ENCODE measurements at regions not wholly inside any gene's neighbourhood (a gene's known extent, or its start where the extent isn't known, plus 50 kb on each side); places are given as distances from the start of the nearest gene placed in this dataset.
A peak's percentile ranks its signal among the peaks of the same experiment; 100 is the strongest.

DNA sequence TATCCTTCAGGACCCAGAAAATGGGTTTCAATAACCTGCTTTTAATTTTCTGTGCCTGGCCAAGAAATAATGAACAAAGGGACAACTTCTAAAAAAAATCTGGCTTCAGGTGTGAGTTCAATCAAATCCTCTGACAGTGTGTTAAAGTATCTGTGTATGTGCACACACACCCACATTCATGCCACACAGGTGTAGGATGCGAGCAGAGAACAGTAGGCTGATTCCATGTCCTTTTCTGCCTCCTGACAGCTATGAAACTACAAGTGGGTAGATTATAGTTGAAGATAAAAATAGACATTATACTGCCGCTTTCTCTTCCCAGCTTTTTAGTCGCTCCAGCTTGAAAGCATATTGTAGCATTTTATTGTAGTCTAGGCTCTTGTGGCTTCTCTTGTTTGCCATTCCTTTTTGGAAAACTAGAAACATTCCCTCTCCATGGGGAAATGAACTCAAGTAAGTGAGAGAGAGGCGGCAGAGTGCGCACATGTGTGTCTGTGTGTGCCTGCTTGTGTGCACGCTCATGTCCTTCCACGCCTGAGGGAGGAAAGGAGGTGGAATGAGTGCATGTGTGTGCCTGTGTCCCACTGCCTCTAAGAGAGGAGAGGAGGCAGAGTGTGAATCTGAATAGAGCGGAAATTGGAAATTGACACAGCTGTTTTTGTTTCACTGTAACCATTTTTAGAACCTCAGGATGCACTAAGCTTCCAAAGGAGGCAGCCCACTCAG is 273.0 kb downstream of the ELAVL2 start:
- DNase-seq = no peak

DNA sequence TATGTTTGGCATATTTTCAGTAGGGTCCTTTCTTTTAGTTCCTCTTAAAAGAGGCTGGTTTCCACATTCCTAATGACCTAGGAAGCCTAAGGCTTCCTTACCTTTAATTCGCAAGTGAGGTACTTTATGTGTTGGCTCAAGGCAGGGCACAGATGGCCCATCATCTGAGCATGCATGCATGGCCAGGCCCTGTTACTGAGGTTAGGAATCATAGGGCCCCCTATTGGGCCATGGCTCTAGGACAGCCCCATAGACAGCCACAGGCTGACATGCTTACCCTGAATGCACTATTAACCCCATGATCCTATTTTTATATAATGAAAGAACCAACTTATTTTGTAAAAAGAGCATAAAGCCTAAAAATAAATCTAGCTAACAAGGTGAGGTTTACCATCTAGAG is 271.4 kb downstream of the ELAVL2 start:
- DNase-seq = no peak

DNA sequence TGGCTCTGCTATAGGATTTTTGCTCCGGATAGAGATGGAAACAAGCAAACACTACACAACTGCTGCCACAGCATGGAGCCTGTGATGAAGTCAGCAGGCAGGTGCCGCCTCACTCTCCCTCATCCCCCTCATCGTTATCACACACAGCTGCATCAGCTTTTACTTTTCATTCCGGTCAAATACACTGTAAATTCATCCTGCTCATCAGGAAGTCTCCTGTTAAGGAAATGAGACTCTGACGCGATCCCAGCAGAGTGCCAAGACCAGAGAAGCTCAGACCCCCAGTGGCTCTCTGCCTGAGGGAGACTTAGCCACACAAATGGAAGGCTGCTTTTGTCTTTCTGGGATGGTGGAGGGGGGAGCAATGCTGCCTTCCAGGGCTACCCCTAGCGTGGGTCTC is 270.2 kb downstream of the ELAVL2 start:
- no peak for DNase-seq

DNA sequence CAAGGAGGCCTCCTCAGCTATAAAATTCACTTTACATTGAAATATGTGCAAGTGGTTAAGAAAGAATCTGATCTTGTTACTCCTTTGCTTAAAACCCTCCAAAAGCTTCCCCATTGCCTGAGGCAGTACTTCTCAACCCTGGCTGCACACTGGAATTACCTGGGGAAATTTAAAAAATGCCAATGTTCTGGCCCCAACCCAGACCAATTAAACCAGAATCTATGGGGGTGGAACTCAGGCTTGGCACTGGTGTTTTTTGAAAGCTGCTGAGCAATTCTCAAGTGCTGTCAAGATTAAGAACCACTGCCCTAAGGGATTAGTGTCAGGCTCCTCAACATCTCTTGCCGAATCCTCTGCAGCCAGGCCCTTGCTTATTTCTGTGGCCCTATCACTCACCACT is 269.6 kb downstream of the ELAVL2 start:
- DNase-seq = no peak

DNA sequence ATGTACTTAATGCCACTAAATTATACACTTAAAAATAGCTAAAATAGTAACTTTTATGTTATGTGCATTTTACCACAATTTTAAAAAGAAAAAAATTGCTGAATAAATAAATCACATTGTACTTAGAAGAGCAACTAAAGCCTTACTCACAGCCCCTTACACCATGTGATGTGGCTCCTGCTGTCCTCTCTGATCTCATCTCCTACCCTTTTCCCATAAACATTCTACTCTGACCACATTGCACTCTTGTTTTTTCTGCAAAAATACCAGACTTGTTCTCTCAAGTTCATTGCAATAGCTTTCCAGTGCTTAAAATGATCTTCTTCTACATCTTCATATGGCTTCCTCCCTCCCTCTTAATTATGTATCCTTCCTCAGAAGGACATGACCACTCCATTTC is 268.4 kb downstream of the ELAVL2 start:
- no peak for DNase-seq

DNA sequence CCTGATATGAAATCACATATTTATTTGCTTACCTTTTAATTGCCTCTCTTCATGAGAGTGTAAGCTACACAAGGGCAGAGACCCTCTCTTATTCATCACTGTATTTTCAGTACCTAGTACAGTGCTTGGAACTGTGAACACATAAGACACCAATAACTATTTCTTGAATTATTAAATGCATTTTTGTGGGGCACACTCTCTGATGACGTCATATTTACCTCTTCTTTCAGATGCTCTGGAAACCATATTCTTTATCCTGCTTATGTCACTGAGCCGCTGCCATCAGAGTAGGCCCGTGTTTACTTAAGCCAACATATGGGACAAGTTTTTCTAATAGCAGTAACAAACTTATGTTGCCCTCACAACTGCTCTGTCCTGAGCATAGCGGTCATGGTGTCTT is 266.5 kb downstream of the ELAVL2 start:
- no peak for DNase-seq

DNA sequence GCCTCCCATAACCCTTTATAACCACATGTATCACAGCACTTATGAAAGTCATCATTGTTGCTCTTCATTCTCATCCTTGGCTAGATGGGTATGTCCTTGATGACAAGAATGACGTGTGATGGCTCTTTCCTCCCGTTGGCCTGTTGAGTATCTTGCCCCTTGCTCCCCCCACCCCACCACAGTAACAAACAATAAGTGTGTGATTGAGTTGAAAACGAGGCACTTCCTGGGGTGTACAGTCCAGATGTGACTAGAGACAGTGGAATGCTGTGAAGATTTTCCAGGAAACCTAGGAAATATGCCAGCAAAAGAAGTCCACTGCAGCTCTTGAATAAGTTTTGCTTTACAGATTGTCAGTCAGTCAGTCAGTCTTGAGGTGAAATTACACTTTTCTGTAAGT is 262.5 kb downstream of the ELAVL2 start:
- no peak for DNase-seq

DNA sequence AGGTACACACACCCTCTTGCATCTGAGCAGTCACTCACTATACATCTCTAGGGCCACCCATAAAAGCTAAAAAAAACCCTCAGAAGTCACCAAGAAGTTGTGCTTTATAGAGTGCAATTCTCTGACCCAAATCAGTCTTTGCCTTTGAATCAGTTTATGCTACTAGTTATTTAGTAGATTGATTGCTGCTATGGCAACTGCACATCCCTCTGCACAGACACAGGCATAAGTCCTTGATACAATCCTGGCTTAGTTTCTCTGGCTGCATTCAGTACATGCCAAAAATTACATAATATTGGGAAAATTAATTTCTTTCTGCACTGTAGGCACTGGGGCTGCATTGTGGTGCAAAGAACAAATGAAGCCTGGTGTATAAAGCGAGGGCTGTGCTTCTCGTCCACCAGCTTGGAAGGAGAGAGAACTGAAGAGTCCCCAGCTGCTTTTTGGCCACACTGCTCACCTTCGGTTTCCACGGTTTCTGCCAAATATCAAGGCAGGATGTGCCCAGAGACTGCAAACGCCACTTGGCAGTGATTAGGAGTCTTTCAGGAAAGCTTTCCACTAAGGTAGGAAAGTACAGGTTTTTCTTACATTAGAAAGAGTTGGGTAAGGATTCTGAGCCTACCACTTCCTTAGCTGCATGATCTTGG is 258.4 kb downstream of the ELAVL2 start:
- no peak for DNase-seq

DNA sequence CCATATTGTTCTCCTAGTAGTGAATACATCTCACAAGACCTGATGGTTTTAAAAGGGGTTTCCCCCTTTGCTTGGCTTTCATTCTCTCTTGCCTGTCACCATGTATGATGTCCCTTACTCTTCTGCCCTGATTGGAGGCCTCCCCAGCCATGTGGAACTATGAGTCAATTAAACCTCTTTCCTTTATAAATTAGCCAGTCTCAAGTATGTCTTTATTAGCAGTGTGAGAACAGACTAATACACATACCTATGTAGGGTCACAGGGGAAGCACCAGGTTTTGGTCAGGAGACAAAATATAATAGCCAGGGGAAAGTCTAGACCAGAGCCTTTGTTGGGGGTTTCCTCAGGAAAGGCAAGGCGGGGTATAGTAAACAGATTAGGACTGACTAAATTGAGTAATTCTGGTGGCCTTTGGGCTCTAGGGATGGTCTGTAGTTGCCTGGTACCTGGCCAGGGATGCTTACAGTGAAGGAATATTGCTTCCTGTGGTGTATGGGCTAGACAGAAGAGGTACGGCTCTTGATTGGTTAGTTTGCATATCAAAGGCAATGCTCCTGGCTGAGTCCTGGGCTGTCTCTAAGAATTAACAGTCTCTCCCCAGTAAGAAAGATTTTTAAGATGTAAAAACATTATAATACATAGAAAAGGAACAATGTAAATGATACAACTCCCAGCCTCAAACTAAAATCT is 254.5 kb downstream of the ELAVL2 start:
- no peak for DNase-seq

DNA sequence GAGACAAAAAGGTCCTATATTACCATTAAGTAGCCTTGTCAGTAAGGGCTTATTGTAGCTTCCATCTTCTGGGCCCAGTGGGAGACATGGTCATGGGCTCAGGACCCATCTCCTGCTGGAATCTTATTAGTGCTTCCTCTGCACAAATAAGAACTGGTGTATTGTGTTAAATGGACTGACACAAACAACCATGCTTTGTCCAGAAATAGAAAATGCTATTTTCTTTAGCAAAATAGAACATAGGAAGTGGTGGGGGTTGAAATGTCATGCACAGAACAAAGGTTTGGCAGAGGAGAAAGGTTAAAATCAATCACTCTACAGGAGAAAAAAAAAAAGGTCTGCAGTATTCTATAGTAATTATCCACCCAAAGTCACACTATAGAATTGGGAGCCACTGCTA is 252.2 kb downstream of the ELAVL2 start:
- DNase-seq = no peak

DNA sequence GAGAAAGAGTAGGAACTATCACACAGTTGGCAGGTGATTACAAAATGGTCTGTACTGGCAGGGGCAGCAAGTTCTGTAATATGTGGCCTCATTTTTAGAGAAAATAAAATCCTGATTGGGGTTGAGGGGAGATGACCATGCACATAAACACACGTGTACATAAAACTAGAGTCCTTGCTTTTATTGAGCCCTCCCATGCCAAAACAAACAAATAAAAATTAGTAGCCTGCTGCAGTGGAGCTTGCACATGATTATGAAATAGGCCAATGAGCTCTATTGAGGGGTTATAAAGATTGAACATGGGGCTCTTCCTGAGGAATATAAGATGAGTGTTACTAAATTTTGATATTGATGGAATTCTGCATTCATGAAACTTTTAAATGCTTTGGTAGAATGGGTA is 248.4 kb downstream of the ELAVL2 start:
- DNase-seq = no peak

DNA sequence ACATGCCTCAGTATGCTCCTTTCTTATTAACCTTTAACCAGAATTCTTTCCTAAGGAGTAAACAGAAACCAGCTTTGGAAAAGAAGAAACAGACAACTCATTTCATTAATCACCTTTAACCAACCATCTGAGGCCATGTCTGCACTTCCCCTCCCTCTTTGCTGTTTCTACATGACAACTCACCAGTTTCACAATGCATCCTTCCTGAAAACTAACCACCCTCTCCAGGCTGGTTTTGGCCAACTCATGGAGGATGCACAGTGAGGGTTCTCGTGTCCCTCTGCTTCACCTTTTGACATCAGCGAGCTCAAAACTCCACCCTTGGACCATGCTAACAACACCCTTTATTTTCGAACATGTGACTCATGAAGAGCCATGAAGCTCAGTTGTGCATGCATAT is 244.1 kb downstream of the ELAVL2 start:
- no peak for DNase-seq

DNA sequence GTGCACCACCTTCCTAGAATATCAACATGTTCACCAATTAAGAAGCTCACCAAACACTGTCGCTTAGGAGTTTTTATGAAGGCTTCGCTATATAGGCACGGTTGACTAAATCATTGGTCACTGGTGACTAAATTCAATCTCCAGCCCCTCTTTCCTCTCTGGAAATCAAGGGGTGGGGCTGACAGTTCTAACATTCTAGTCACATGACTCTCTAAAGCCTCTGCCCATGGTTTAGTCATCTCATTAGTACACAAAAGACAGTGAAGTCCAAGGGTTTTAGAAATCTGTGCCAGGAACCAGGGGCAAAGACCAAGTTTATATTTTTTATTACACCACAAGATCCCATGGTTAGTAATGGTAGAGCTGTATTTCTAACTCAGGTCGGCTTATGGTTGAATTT is 243.2 kb downstream of the ELAVL2 start:
- DNase-seq = no peak

DNA sequence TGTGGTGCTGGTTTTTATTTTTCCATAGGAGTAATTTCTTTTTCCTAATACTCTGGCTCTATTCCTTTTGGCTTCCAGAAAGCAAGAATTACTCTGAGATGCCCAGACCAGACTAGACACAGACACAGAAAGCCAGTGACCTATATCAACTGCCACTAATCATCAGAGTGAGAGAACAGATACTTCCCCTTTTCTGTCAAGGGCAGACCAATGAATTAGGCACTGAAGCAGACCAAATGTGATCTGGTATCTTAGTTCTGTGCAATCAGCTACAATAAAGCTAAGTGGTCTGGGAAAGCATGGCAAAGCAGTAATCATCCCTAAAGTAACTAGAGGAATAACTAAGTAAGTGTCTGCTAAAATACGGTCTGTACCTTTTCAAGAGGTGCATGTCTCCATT is 239.1 kb downstream of the ELAVL2 start:
- DNase-seq = no peak

DNA sequence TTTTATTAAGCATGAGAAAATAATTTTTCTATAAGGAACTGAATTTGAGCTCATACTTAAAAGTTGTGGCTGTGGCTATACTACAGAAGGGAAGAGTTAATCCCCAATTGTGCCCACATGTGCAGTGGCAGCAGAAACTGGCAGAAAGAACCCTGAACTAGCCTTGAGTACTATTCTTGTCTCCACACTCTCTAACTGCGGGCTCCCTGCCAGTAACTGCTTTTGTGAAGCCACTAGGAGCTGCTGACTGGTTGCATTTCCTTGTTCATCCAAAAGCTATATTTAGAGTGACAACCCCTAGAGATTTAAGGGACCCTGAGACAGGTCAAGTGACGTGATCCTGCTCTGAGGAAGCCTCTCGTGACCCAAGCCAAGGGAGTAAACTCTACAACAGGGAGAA is 238.6 kb downstream of the ELAVL2 start:
- DNase-seq = no peak

DNA sequence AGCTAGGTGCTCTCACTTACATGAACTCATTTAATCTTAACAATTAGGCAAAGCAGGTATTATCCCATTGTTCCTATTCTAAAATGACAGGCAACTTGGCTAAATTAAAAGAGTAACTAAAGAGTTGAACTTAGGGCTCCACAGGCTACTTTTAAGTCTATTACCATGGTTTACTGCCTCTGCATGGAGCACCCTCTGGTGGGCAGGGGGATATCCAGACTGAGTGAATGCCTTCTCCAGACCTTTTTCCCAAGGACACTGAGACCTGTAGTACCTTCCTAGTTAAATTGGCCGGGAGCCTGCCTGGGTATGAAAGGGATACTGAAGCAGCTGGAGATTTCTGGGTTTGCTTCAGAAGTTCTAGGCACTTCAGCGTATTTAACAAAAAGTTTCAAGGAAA is 238.1 kb downstream of the ELAVL2 start:
- DNase-seq = no peak

DNA sequence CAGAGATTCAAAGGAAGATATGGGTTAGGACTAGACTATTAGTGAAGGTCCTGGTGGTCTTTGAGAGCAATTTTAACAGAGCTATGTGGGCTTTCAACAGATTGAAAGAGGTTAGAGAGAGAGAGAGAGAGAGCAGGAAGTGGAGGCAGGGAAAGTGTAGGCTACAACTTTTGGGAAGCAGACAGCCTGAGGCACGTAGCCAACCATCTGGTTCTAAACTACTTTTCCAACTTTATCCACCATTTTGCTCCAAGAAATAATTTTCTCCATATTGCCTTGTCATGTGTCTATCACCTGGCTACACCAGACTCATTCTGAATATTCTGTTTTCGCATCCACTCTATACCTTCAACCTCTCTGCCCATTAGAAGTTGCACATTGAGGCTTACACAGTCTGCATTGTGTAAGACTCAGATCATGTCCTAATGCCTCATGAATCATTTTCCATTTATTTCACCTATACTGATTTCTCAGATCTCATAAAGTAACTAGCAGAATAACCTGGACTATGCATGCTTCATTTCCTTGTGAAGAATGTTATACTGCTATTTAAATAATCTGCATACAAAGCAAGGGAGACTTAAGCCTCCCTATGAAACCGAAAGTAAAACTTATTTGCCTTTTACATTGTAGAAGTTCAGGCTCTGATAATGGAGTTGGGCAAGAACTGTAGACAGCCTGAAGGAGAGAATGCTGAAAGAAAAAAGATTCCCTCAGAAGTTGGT is 235.6 kb downstream of the ELAVL2 start:
- peak; percentile 22 for DNase-seq

DNA sequence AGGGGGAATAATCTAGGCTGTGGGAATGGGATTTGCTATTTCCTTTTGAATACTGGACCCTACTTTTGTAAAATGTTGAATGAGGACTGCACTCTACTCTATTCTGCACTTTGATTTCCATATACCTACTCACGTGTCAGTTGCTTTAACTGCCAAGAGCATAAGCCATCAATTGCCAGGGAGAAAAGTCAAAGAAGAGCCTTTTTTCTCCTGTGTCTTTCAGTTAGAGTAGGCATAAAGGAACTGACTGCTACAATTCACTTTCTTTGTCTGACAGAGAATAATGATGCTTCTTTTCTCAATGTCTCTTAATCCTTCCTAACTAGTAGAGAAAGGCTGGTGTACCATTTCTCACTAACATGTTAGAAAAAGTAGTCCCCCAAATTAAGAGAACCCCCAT is 231.6 kb downstream of the ELAVL2 start:
- DNase-seq = no peak

DNA sequence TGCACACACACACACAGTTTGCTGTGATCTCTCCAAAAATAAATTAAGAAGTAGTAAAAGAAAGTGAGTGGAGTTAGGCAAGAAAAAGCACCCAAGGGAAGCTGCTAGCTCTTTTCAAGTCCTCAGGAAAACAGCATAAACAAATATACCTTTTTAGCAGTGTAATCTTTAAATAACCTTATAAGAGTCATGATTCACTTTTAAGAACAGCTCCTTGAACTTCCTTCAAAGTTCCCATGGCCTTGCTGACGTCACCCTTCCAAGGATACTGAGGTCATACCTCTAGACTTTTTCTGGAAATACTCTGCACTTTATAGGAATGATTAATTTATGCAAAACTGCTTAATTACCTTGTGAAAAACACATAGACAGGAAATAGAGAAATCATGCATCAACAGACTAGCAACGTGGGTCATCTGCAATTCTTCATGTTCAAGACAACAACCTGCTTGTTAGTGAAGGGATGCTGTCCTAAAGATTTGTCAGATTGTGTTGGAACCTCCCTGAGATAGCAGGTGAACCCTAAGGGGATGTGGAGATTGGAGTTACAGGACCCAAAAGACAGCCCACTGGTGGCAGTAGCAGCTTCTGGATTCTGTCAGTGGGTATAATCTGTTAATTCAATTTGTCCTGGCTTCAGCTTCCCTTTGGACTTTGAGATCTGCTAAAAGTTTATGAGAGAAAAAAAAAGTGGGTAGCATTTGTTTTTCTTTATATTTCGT is 229.0 kb downstream of the ELAVL2 start:
- DNase-seq = no peak

DNA sequence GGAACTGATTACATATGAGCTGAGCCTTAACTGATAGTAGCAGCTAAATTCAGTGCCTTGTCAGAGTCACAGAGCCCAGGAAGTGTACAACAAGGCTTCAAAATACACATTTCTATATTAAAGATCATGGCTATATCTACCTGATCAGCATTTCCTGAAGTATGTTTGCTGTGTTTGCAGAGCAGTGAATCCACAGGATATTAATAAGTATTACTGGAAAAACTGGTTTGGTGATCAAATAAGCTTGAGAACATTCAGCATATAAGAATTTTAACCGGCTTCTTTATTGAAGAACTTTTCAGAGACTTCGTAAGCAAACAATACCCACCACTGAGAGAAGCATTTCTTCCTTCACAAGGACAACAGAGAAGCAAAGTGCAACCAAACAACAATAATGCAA is 227.0 kb downstream of the ELAVL2 start:
- no peak for DNase-seq

DNA sequence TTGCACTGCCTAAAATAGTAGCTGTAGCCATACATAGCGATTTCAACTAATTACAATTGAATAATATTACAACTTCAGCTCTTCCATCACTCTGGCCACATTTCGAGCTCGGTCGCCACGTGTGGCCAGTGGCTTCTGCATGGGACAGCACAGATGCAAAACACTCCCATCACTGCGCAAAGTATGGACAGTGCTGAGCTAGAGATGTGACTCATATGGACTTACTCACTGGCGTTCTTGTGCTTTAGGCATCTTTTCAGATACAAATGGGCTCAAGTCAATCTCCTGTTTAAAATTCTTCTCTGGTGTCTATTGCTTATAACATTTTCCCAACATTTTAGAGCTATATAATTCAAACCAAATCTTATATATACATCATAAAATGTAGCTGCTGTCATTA is 222.7 kb downstream of the ELAVL2 start:
- no peak for DNase-seq

DNA sequence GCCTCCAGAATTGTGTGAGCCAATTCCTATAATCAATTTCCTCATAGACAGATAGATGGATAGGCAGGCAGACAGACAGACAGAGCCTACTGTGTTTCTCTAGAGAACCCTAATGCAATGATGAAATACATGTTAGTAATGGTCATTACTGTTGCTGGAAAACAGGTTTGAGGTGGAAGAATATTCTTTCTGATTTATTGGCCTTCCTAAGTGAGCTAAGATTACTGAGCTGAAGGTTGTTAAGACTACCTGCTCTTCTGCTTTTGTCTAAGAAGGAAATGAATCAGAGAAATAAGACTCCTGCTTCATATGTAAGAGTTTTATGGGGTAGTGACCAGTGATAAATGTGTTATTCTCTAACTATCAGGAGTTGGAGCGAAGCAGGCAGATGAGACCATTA is 219.9 kb downstream of the ELAVL2 start:
- DNase-seq = no peak

DNA sequence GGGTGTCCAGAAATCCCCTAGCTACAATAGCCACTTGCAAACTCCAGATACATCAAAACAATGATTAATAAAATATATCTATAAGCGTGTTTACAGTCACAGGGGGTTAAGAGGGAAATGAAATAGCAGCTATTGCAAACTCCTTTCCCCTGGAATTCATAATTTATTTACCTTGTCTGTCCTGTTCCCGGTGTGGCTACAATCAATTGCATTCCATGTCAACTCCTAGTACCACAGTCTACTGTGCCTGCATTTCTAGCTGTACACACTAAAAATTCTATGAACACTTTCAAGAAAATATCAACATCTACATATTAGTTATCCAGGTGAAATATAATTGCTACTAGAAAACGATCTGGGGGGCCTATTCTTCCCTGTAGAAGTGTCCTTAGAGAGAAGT is 217.6 kb downstream of the ELAVL2 start:
- DNase-seq = no peak

Measured in CD4-positive, alpha-beta T cell treated with Interleukin-17A for 1 hour (primary cell).